ENCODE measurements at regions not wholly inside any gene's neighbourhood (a gene's known extent, or its start where the extent isn't known, plus 50 kb on each side); places are given as distances from the start of the nearest gene placed in this dataset.

DNA sequence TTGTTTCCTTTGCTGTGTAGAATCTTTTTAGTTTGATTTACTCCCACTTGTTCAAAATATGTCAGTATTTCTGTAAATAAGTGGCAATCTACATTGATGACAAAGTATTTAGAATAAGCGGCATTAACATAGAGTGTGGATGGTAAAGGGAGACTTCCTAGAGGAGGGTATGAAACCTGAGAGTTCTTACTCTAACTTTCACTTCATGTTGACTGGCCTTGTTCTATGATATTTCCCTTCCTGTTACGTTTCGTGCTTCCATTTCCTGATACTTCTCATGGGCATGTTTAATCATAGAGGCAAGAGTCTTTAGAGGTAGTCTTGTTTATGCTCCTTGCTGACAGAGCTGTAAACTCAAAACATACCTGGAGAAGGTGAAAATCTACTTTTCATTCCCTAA is 408.9 kb downstream of the GLUD2 start:
- WGBS (ENCODE audit: insufficient coverage, low coverage, missing lambda C conversion rate): 13% methylated on average over 3 of the region's 3 CpGs
- no peak overlapping the region for H3K9ac ChIP-seq (ENCODE audit: insufficient read depth in 1 of 2, low read depth in 2 of 2, low read length in 2 of 2)

DNA sequence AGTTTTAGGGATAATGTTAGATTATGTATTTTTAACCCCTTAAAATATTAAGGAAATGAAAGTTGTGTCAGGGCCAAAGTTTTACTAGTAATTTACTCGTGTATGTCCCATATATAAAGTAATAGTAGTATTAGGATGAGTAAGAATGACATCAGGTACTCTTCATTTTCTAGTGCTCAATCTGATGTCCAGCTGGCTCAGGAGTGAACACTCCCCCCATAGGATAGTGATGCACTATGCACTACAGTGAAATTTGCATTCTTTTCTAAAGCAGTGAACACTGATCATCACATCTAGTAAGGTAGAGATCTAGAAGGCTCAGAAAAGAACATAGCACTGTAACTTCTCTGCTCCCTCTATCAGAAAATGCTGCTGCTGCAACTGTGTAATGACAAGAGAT is 409.7 kb downstream of the GLUD2 start:
- Histone ChIP-seq H3K79me2 (ENCODE audit: control insufficient read depth, insufficient read depth, low read length) (no peaks in the 10 kb centered on the region), H3K27me3 (ENCODE audit: control insufficient read depth in 2 of 2, insufficient read depth in 2 of 2, low read length in 2 of 2) (no peaks in the 10 kb centered on the region), H3K27ac (ENCODE audit: extremely low read depth, low read depth, low read length) (no peak overlapping the region), H3K36me3 (ENCODE audit: control insufficient read depth, insufficient read depth, low read length) (no peaks in the 10 kb centered on the region), H3K9me1 (ENCODE audit: control insufficient read depth, insufficient read depth, low read length) (no peaks in the 10 kb centered on the region), H4K20me1 (replicated peaks; ENCODE audit: control insufficient read depth, insufficient read depth, low read length) (no peaks in the 10 kb centered on the region), H3K4me2 (ENCODE audit: insufficient read depth, low read length) (no peak overlapping the region), H2AFZ (ENCODE audit: low read depth, low read length) (no peak overlapping the region), H3K4me3 (no peak overlapping the region), H3K9me3 (replicated peaks; ENCODE audit: control insufficient read depth, insufficient read depth, low read depth, low read length) (no peaks in the 10 kb centered on the region), H3K4me1 (replicated peaks in 1 of 2; ENCODE audit: control insufficient read depth in 2 of 2, insufficient read depth in 2 of 2, low read length in 2 of 2) (no peaks in the 10 kb centered on the region), H3K9ac (ENCODE audit: insufficient read depth in 1 of 2, low read depth in 2 of 2, low read length in 2 of 2) (no peak overlapping the region)
- no peak for FAIRE-seq
- no peak for DNase-seq (ENCODE audit: extremely low read depth in 1 of 4, low spot score in 3 of 4)
- ChIA-PET CTCF (ENCODE audit: low intra/inter-chr PET ratio) (no interaction called here), POLR2A (no interaction called here)
- 0% methylated on average over 1 of the region's 1 CpG for WGBS (ENCODE audit: insufficient coverage, low coverage, missing lambda C conversion rate)
- in situ Hi-C loops (cut with MboI): no loop called here
- ATAC-seq: no peak
- TF ChIP-seq ZZZ3 (IDR thresholded peaks at IDR 0.05) (no peak), ZNF253 (CRISPR knock-in tag; conservative IDR thresholded peaks at IDR 0.05) (no peak)
- TF ChIP-seq, protein P1, sequence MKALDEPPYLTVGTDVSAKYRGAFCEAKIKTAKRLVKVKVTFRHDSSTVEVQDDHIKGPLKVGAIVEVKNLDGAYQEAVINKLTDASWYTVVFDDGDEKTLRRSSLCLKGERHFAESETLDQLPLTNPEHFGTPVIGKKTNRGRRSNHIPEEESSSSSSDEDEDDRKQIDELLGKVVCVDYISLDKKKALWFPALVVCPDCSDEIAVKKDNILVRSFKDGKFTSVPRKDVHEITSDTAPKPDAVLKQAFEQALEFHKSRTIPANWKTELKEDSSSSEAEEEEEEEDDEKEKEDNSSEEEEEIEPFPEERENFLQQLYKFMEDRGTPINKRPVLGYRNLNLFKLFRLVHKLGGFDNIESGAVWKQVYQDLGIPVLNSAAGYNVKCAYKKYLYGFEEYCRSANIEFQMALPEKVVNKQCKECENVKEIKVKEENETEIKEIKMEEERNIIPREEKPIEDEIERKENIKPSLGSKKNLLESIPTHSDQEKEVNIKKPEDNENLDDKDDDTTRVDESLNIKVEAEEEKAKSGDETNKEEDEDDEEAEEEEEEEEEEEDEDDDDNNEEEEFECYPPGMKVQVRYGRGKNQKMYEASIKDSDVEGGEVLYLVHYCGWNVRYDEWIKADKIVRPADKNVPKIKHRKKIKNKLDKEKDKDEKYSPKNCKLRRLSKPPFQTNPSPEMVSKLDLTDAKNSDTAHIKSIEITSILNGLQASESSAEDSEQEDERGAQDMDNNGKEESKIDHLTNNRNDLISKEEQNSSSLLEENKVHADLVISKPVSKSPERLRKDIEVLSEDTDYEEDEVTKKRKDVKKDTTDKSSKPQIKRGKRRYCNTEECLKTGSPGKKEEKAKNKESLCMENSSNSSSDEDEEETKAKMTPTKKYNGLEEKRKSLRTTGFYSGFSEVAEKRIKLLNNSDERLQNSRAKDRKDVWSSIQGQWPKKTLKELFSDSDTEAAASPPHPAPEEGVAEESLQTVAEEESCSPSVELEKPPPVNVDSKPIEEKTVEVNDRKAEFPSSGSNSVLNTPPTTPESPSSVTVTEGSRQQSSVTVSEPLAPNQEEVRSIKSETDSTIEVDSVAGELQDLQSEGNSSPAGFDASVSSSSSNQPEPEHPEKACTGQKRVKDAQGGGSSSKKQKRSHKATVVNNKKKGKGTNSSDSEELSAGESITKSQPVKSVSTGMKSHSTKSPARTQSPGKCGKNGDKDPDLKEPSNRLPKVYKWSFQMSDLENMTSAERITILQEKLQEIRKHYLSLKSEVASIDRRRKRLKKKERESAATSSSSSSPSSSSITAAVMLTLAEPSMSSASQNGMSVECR (CRISPR knock-in tag; IDR thresholded peaks at IDR 0.05): no peak
- TF ChIP-seq, protein P2, sequence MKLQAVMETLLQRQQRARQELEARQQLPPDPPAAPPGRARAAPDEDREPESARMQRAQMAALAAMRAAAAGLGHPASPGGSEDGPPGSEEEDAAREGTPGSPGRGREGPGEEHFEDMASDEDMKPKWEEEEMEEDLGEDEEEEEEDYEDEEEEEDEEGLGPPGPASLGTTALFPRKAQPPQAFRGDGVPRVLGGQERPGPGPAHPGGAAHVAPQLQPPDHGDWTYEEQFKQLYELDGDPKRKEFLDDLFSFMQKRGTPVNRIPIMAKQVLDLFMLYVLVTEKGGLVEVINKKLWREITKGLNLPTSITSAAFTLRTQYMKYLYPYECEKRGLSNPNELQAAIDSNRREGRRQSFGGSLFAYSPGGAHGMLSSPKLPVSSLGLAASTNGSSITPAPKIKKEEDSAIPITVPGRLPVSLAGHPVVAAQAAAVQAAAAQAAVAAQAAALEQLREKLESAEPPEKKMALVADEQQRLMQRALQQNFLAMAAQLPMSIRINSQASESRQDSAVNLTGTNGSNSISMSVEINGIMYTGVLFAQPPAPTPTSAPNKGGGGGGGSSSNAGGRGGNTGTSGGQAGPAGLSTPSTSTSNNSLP (IDR thresholded peaks at IDR 0.05; ENCODE audit: borderline replicate concordance, low read depth, low read length): no peak
- BruUV-seq (replicated peaks): no TSS peak
- intact Hi-C loops (cut with micrococcal nuclease): no loop called here

More for the DNA sequence above, 408.9 kb downstream of the GLUD2 start:
- no TSS peak for BruUV-seq (replicated peaks)
- H3K27me3 ChIP-seq (ENCODE audit: control insufficient read depth in 2 of 2, insufficient read depth in 2 of 2, low read length in 2 of 2): no peaks in the 10 kb centered on the region
- H3K4me2 ChIP-seq (ENCODE audit: insufficient read depth, low read length): no peak overlapping the region
- ChIA-PET CTCF (ENCODE audit: low intra/inter-chr PET ratio) (no interaction called here), POLR2A (no interaction called here)
- H3K9me3 ChIP-seq (replicated peaks; ENCODE audit: control insufficient read depth, insufficient read depth, low read depth, low read length): no peaks in the 10 kb centered on the region
- no peak for TF ChIP-seq ETV1 (tag; conservative IDR thresholded peaks at IDR 0.05; ENCODE audit: low read depth)
- no peak for TF ChIP-seq ELF2 (CRISPR knock-in tag; IDR thresholded peaks at IDR 0.05)
- TF ChIP-seq PRMT5 (CRISPR knock-in tag; IDR thresholded peaks at IDR 0.05): no peak
- no peak for TF ChIP-seq ZNF212 (CRISPR knock-in tag; IDR thresholded peaks at IDR 0.05)
- no peak for TF ChIP-seq C11orf30 (IDR thresholded peaks at IDR 0.05; ENCODE audit: low read depth)
- in situ Hi-C loops (cut with MboI): no loop called here
- no peaks in the 10 kb centered on the region for H3K36me3 ChIP-seq (ENCODE audit: control insufficient read depth, insufficient read depth, low read length)
- H3K4me3 ChIP-seq: no peak overlapping the region
- intact Hi-C loops (cut with micrococcal nuclease): no loop called here
- DNase-seq (ENCODE audit: extremely low read depth in 1 of 4, low spot score in 3 of 4) (no peak), FAIRE-seq (no peak), ATAC-seq (no peak)
- H3K9me1 ChIP-seq (ENCODE audit: control insufficient read depth, insufficient read depth, low read length): no peaks in the 10 kb centered on the region
- H3K79me2 ChIP-seq (ENCODE audit: control insufficient read depth, insufficient read depth, low read length): no peaks in the 10 kb centered on the region
- H3K4me1 ChIP-seq (replicated peaks in 1 of 2; ENCODE audit: control insufficient read depth in 2 of 2, insufficient read depth in 2 of 2, low read length in 2 of 2): no peaks in the 10 kb centered on the region
- no peak overlapping the region for H3K27ac ChIP-seq (ENCODE audit: extremely low read depth, low read depth, low read length)
- no peak overlapping the region for H2AFZ ChIP-seq (ENCODE audit: low read depth, low read length)
- H4K20me1 ChIP-seq (replicated peaks; ENCODE audit: control insufficient read depth, insufficient read depth, low read length): no peaks in the 10 kb centered on the region

Data from K562 (cell line).